ENCODE measurements at regions not wholly inside any gene's neighbourhood (a gene's known extent, or its start where the extent isn't known, plus 50 kb on each side); places are given as distances from the start of the nearest gene placed in this dataset.

- H3K27me3 ChIP-seq (ENCODE audit: control insufficient read depth in 2 of 2, insufficient read depth in 2 of 2, low read length in 2 of 2), result no peaks in the 10 kb centered on the region
- BruUV-seq (replicated peaks), result no TSS peak
- H3K9me1 ChIP-seq (ENCODE audit: control insufficient read depth, insufficient read depth, low read length), result no peaks in the 10 kb centered on the region
- in situ Hi-C loops (cut with MboI), result no loop called here
- DNase-seq (ENCODE audit: extremely low read depth in 1 of 4, low spot score in 3 of 4) (peak in 1 of 4 experiments; percentile 2), ATAC-seq (peak; percentile 47; the same call in 1 of the 3 replicates), FAIRE-seq (no peak)
- H2AFZ ChIP-seq (ENCODE audit: low read depth, low read length), result no peak overlapping the region
- POLR2A ChIA-PET, result no interaction called here
- H3K79me2 ChIP-seq (ENCODE audit: control insufficient read depth, insufficient read depth, low read length), result no peaks in the 10 kb centered on the region
- no peak overlapping the region for H3K27ac ChIP-seq (ENCODE audit: extremely low read depth, low read depth, low read length)
- intact Hi-C loops (cut with micrococcal nuclease), result no loop called here
- H3K4me1 ChIP-seq (replicated peaks in 1 of 2; ENCODE audit: control insufficient read depth in 2 of 2, insufficient read depth in 2 of 2, low read length in 2 of 2), result no peaks in the 10 kb centered on the region; a peak in 1 of 5 replicates
- no peaks in the 10 kb centered on the region for H3K36me3 ChIP-seq (ENCODE audit: control insufficient read depth, insufficient read depth, low read length)
- no peaks in the 10 kb centered on the region for H4K20me1 ChIP-seq (replicated peaks; ENCODE audit: control insufficient read depth, insufficient read depth, low read length)
- WGBS (ENCODE audit: insufficient coverage, low coverage, missing lambda C conversion rate), result 2% methylated on average over 3 of the region's 3 CpGs
- TF ChIP-seq BRD9 (IDR thresholded peaks at IDR 0.05; ENCODE audit: low read depth, partially characterized antibody) (no peak), SPI1 (IDR thresholded peaks at IDR 0.05; ENCODE audit: borderline replicate concordance, low read depth, low read length) (peak; percentile 71; the same call in 1 of the 2 replicates)
- H3K9me3 ChIP-seq (replicated peaks; ENCODE audit: control insufficient read depth, insufficient read depth, low read depth, low read length), result no peaks in the 10 kb centered on the region
- CTCF ChIA-PET (ENCODE audit: low intra/inter-chr PET ratio), result no interaction called here
- no peak overlapping the region for H3K4me2 ChIP-seq (ENCODE audit: insufficient read depth, low read length)
- H3K4me3 ChIP-seq, result no peak overlapping the region
- H3K9ac ChIP-seq (ENCODE audit: insufficient read depth in 1 of 2, low read depth in 2 of 2, low read length in 2 of 2), result no peak overlapping the region
Observed at GRCh38 chr2:184357033-184357432, 241.3 kb upstream of the ZNF804A start.

- Histone ChIP-seq H3K79me2 (ENCODE audit: control insufficient read depth, insufficient read depth, low read length) (no peaks in the 10 kb centered on the region), H3K27ac (ENCODE audit: extremely low read depth, low read depth, low read length) (no peak overlapping the region), H3K4me2 (ENCODE audit: insufficient read depth, low read length) (no peak overlapping the region), H3K9me3 (replicated peaks; ENCODE audit: control insufficient read depth, insufficient read depth, low read depth, low read length) (no peaks in the 10 kb centered on the region), H3K9ac (ENCODE audit: insufficient read depth in 1 of 2, low read depth in 2 of 2, low read length in 2 of 2) (no peak overlapping the region), H2AFZ (ENCODE audit: low read depth, low read length) (no peak overlapping the region), H3K4me3 (no peak overlapping the region), H3K4me1 (replicated peaks in 1 of 2; ENCODE audit: control insufficient read depth in 2 of 2, insufficient read depth in 2 of 2, low read length in 2 of 2) (no peaks in the 10 kb centered on the region; a peak in 1 of 5 replicates), H4K20me1 (replicated peaks; ENCODE audit: control insufficient read depth, insufficient read depth, low read length) (no peaks in the 10 kb centered on the region), H3K36me3 (ENCODE audit: control insufficient read depth, insufficient read depth, low read length) (no peaks in the 10 kb centered on the region), H3K9me1 (ENCODE audit: control insufficient read depth, insufficient read depth, low read length) (no peaks in the 10 kb centered on the region), H3K27me3 (ENCODE audit: control insufficient read depth in 2 of 2, insufficient read depth in 2 of 2, low read length in 2 of 2) (no peaks in the 10 kb centered on the region)
- ChIA-PET POLR2A (no interaction called here), CTCF (ENCODE audit: low intra/inter-chr PET ratio) (no interaction called here)
- BruUV-seq (replicated peaks), result no TSS peak
- 2% methylated on average over 2 of the region's 2 CpGs for WGBS (ENCODE audit: insufficient coverage, low coverage, missing lambda C conversion rate)
- ATAC-seq, result no peak
- in situ Hi-C loops (cut with MboI) (no loop called here), intact Hi-C loops (cut with micrococcal nuclease) (no loop called here)
- DNase-seq (ENCODE audit: extremely low read depth in 1 of 4, low spot score in 3 of 4), result no peak
- FAIRE-seq, result no peak
- TF ChIP-seq MXD1 (CRISPR knock-in tag; IDR thresholded peaks at IDR 0.05; ENCODE audit: borderline replicate concordance, poor library complexity, severe bottlenecking), result no peak
- no peak for TF ChIP-seq ZBTB26 (CRISPR knock-in tag; IDR thresholded peaks at IDR 0.05)
- no peak for TF ChIP-seq CXXC5 (CRISPR knock-in tag; IDR thresholded peaks at IDR 0.05)
- no peak for TF ChIP-seq POLR2B (IDR thresholded peaks at IDR 0.05; ENCODE audit: low read depth, partially characterized antibody)
- TF ChIP-seq MTA1 (IDR thresholded peaks at IDR 0.05; ENCODE audit: borderline replicate concordance), result no peak
- TF ChIP-seq BRCA1 (IDR thresholded peaks at IDR 0.05), result no peak
- TF ChIP-seq BRCA1 (CRISPR knock-in tag; IDR thresholded peaks at IDR 0.05), result no peak
- no peak for TF ChIP-seq SP1 (CRISPR knock-in tag; IDR thresholded peaks at IDR 0.05)
- no peak for TF ChIP-seq SIRT6 (IDR thresholded peaks at IDR 0.05; ENCODE audit: low read depth, low read length)
- TF ChIP-seq GABPA (tag; conservative IDR thresholded peaks at IDR 0.05; ENCODE audit: low read depth), result no peak
- no peak for TF ChIP-seq CREB1 (IDR thresholded peaks at IDR 0.05)
- TF ChIP-seq CREB1 (CRISPR knock-in tag; IDR thresholded peaks at IDR 0.05), result no peak
- no peak for TF ChIP-seq EHMT2 (IDR thresholded peaks at IDR 0.05)
- TF ChIP-seq ZNF551 (CRISPR knock-in tag; IDR thresholded peaks at IDR 0.05), result no peak
- TF ChIP-seq POLR3A (IDR thresholded peaks at IDR 0.05; ENCODE audit: borderline replicate concordance, extremely low read depth, insufficient read depth, insufficient read length), result no peak
Observed at GRCh38 chr2:184359379-184359778, 238.9 kb upstream of the ZNF804A start.
